WTC11 (cell line): ENCODE measurements at regions not wholly inside any gene's neighbourhood (a gene's known extent, or its start where the extent isn't known, plus 50 kb on each side); places are given as distances from the start of the nearest gene placed in this dataset.

Source experiments
- ATAC-seq: fragments of 200-7000 bp; cut with Tn5 transposase; 2 replicates; pipeline ENCODE4 v1.10.0; 2021; ENCODE audit warnings: mild to moderate bottlenecking, moderate library complexity
- CTCF ChIA-PET: fragments of 300-600 bp; sonication (Branson Sonifier 250); formaldehyde crosslinking; loops from one replicate; lab custom pipeline; 2021; ENCODE audit warnings: antibody characterized with exemption; lab: Charles Lee
- POLR2A ChIA-PET: fragments of 350-600 bp; sonication (Branson Sonifier 250); formaldehyde crosslinking; loops from one replicate; lab custom pipeline; 2021; ENCODE audit warnings: antibody characterized with exemption; lab: Charles Lee
- DNase-seq: peaks from one replicate; pipeline ENCODE4 v3.0.0; 2021; ENCODE audit warnings: low spot score
- H3K27ac Mint-ChIP-seq: 2 replicates; pipeline ENCODE4 v1.8.0; 2021; ENCODE audit warnings: mixed read lengths
- H3K27me3 Mint-ChIP-seq: 2 replicates; pipeline ENCODE4 v1.8.0; 2021; ENCODE audit warnings: low read depth, mild to moderate bottlenecking, moderate library complexity, mixed read lengths
- H3K36me3 Mint-ChIP-seq: 2 replicates; pipeline ENCODE4 v1.8.0; 2021; ENCODE audit warnings: mixed read lengths
- H3K4me1 Mint-ChIP-seq: 2 replicates; pipeline ENCODE4 v1.8.0; 2022; ENCODE audit warnings: mixed read lengths
- H3K4me3 Mint-ChIP-seq: 2 replicates; pipeline ENCODE4 v1.8.0; 2021; ENCODE audit warnings: mild to moderate bottlenecking, moderate library complexity, mixed read lengths
- H3K9me3 Mint-ChIP-seq: 2 replicates; pipeline ENCODE4 v1.8.0; 2021; ENCODE audit warnings: mixed read lengths
- CREM ChIP-seq: sonication (generic); formaldehyde crosslinking; IDR thresholded peaks from 2 replicates; pipeline ENCODE4 v1.8.1; 2022; ENCODE audit warnings: mild to moderate bottlenecking, missing genetic modification reagents, moderate library complexity
- EMX1 ChIP-seq: fragments of 250-450 bp; sonication (Bioruptor Pico); IDR thresholded peaks from 2 replicates; pipeline ENCODE4 v1.8.0; 2021; ENCODE audit warnings: mild to moderate bottlenecking
- FOXJ3 ChIP-seq: sonication (generic); formaldehyde crosslinking; IDR thresholded peaks from 2 replicates; pipeline ENCODE4 v1.9.0; 2021; ENCODE audit warnings: missing genetic modification reagents, mild to moderate bottlenecking, borderline replicate concordance
- GABPB1 ChIP-seq: sonication (generic); formaldehyde crosslinking; IDR thresholded peaks from 2 replicates; pipeline ENCODE4 v1.8.1; 2023; ENCODE audit warnings: mild to moderate bottlenecking, missing genetic modification reagents
- GRHL2 ChIP-seq: fragments of 250-450 bp; sonication (Bioruptor Pico); IDR thresholded peaks from 2 replicates; pipeline ENCODE4 v1.8.0; 2022; ENCODE audit warnings: mild to moderate bottlenecking, moderate library complexity; ENCODE audit not compliant: insufficient replicate concordance, severe bottlenecking
- HMGA2 ChIP-seq: fragments of 250-450 bp; sonication (Bioruptor Pico); IDR thresholded peaks from 2 replicates; pipeline ENCODE4 v1.4.0; 2021; ENCODE audit warnings: mild to moderate bottlenecking, moderate library complexity
- JAZF1 ChIP-seq: fragments of 250-450 bp; sonication (Bioruptor Pico); IDR thresholded peaks from 2 replicates; pipeline ENCODE4 v1.9.0; 2021; ENCODE audit warnings: moderate library complexity, mild to moderate bottlenecking, inconsistent platforms
- KAT7 ChIP-seq: sonication (generic); formaldehyde crosslinking; IDR thresholded peaks from 2 replicates; pipeline ENCODE4 v1.8.1; 2023; ENCODE audit warnings: missing genetic modification reagents, mild to moderate bottlenecking, borderline replicate concordance
- MXD4 ChIP-seq: fragments of 250-450 bp; sonication (Bioruptor Pico); IDR thresholded peaks from 2 replicates; pipeline ENCODE4 v1.8.0; 2021; ENCODE audit warnings: mild to moderate bottlenecking, moderate library complexity, borderline replicate concordance
- NFE2L1 ChIP-seq: sonication (generic); formaldehyde crosslinking; IDR thresholded peaks from 2 replicates; pipeline ENCODE4 v1.8.1; 2023; ENCODE audit warnings: missing genetic modification reagents
- NR1H2 ChIP-seq: sonication (generic); formaldehyde crosslinking; IDR thresholded peaks from 2 replicates; pipeline ENCODE4 v1.9.0; 2021; ENCODE audit warnings: mild to moderate bottlenecking, moderate library complexity, missing genetic modification reagents
- RELA ChIP-seq: sonication (generic); formaldehyde crosslinking; IDR thresholded peaks from 2 replicates; pipeline ENCODE4 v1.8.1; 2022; ENCODE audit warnings: missing genetic modification reagents, mild to moderate bottlenecking, borderline replicate concordance
- RORB ChIP-seq: fragments of 250-450 bp; sonication (Bioruptor Pico); IDR thresholded peaks from 2 replicates; pipeline ENCODE4 v1.9.0; 2021; ENCODE audit warnings: mild to moderate bottlenecking
- SP1 ChIP-seq: sonication (generic); formaldehyde crosslinking; conservative IDR thresholded peaks from 2 replicates; pipeline ENCODE4 v1.8.1; 2022; ENCODE audit warnings: missing genetic modification reagents
- TCF7 ChIP-seq: sonication (generic); formaldehyde crosslinking; IDR thresholded peaks from 2 replicates; pipeline ENCODE4 v1.8.0; 2022; ENCODE audit warnings: mild to moderate bottlenecking, low read depth, missing genetic modification reagents, moderate library complexity
- ZNF138 ChIP-seq: sonication (generic); formaldehyde crosslinking; conservative IDR thresholded peaks from 2 replicates; pipeline ENCODE4 v1.8.1; 2022; ENCODE audit warnings: mild to moderate bottlenecking, moderate library complexity, missing genetic modification reagents
- TF ChIP-seq, protein P1 (sequence below): sonication (generic); formaldehyde crosslinking; IDR thresholded peaks from 2 replicates; pipeline ENCODE4 v1.8.1; 2022; ENCODE audit warnings: missing genetic modification reagents, borderline replicate concordance
- TF ChIP-seq, protein P2 (sequence below): fragments of 200-600 bp; IDR thresholded peaks from 2 replicates; pipeline ENCODE4 v1.8.0; 2022; ENCODE audit warnings: antibody characterized with exemption
- TF ChIP-seq, protein P3 (sequence below): sonication (generic); formaldehyde crosslinking; IDR thresholded peaks from 2 replicates; pipeline ENCODE4 v1.8.1; 2023; ENCODE audit warnings: mild to moderate bottlenecking, missing genetic modification reagents
- TF ChIP-seq, protein P4 (sequence below): sonication (generic); formaldehyde crosslinking; IDR thresholded peaks from 2 replicates; pipeline ENCODE4 v1.8.1; 2023; ENCODE audit warnings: mild to moderate bottlenecking, missing genetic modification reagents, borderline replicate concordance
- TF ChIP-seq, protein P5 (sequence below): sonication (generic); formaldehyde crosslinking; IDR thresholded peaks from 2 replicates; pipeline ENCODE4 v1.8.0; 2023; ENCODE audit warnings: missing genetic modification reagents, mild to moderate bottlenecking, borderline replicate concordance
- TF ChIP-seq, protein P6 (sequence below): sonication (generic); formaldehyde crosslinking; IDR thresholded peaks from 2 replicates; pipeline ENCODE4 v1.8.1; 2023; ENCODE audit warnings: mild to moderate bottlenecking, missing genetic modification reagents, moderate library complexity

DNA sequence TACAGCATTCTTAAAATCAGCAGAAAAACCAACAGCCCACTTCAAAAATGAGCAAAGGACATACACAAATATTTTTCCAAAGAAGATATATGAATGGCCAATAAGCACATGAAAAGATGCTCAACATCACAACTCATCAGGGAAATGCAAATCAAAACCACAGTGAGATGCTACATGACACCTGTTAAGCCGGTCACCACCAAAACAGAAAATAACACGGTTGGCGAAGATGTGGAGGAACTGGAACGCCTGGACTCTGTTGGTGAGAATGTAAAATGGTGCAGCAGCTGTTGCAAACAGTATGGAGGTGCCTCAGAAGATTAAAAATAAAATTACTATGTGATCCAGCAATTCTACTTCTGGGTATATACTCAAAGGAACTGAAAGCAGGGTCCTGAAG is 184.8 kb downstream of the INHBB start:
- Mint-ChIP-seq H3K9me3 (peaks cover 23% of the 10 kb centered on the region), H3K27ac (no peak overlapping the region), H3K4me1 (peaks cover 9% of the 10 kb centered on the region), H3K4me3 (no peak overlapping the region), H3K27me3 (peaks cover 29% of the 10 kb centered on the region), H3K36me3 (no peaks in the 10 kb centered on the region)
- ChIA-PET POLR2A (no interaction called here), CTCF (interaction anchor here (1.0 kb wide), 1 partner anchor 10 kb away, joined by 3 read pairs; no protein-coding TSS in a partner anchor)
- no peak for ATAC-seq
- TF ChIP-seq MXD4 (CRISPR knock-in tag): no peak
- TF ChIP-seq EMX1 (CRISPR knock-in tag): no peak
- TF ChIP-seq HMGA2: no peak
- no peak for TF ChIP-seq GRHL2 (CRISPR knock-in tag)
- TF ChIP-seq, protein P1, sequence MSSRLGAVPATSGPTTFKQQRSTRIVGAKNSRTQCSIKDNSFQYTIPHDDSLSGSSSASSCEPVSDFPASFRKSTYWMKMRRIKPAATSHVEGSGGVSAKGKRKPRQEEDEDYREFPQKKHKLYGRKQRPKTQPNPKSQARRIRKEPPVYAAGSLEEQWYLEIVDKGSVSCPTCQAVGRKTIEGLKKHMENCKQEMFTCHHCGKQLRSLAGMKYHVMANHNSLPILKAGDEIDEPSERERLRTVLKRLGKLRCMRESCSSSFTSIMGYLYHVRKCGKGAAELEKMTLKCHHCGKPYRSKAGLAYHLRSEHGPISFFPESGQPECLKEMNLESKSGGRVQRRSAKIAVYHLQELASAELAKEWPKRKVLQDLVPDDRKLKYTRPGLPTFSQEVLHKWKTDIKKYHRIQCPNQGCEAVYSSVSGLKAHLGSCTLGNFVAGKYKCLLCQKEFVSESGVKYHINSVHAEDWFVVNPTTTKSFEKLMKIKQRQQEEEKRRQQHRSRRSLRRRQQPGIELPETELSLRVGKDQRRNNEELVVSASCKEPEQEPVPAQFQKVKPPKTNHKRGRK (CRISPR knock-in tag): no peak
- TF ChIP-seq, protein P2, sequence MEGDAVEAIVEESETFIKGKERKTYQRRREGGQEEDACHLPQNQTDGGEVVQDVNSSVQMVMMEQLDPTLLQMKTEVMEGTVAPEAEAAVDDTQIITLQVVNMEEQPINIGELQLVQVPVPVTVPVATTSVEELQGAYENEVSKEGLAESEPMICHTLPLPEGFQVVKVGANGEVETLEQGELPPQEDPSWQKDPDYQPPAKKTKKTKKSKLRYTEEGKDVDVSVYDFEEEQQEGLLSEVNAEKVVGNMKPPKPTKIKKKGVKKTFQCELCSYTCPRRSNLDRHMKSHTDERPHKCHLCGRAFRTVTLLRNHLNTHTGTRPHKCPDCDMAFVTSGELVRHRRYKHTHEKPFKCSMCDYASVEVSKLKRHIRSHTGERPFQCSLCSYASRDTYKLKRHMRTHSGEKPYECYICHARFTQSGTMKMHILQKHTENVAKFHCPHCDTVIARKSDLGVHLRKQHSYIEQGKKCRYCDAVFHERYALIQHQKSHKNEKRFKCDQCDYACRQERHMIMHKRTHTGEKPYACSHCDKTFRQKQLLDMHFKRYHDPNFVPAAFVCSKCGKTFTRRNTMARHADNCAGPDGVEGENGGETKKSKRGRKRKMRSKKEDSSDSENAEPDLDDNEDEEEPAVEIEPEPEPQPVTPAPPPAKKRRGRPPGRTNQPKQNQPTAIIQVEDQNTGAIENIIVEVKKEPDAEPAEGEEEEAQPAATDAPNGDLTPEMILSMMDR: no peak
- TF ChIP-seq, protein P3, sequence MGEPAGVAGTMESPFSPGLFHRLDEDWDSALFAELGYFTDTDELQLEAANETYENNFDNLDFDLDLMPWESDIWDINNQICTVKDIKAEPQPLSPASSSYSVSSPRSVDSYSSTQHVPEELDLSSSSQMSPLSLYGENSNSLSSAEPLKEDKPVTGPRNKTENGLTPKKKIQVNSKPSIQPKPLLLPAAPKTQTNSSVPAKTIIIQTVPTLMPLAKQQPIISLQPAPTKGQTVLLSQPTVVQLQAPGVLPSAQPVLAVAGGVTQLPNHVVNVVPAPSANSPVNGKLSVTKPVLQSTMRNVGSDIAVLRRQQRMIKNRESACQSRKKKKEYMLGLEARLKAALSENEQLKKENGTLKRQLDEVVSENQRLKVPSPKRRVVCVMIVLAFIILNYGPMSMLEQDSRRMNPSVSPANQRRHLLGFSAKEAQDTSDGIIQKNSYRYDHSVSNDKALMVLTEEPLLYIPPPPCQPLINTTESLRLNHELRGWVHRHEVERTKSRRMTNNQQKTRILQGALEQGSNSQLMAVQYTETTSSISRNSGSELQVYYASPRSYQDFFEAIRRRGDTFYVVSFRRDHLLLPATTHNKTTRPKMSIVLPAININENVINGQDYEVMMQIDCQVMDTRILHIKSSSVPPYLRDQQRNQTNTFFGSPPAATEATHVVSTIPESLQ (CRISPR knock-in tag): no peak
- no peak for TF ChIP-seq NFE2L1 (CRISPR knock-in tag)
- no peak for TF ChIP-seq ZNF138 (CRISPR knock-in tag)
- no peak for TF ChIP-seq CREM (CRISPR knock-in tag)
- TF ChIP-seq SP1 (CRISPR knock-in tag): no peak
- no peak for TF ChIP-seq GABPB1 (CRISPR knock-in tag)
- TF ChIP-seq TCF7: no peak
- no peak for TF ChIP-seq JAZF1 (CRISPR knock-in tag)
- no peak for DNase-seq

DNA sequence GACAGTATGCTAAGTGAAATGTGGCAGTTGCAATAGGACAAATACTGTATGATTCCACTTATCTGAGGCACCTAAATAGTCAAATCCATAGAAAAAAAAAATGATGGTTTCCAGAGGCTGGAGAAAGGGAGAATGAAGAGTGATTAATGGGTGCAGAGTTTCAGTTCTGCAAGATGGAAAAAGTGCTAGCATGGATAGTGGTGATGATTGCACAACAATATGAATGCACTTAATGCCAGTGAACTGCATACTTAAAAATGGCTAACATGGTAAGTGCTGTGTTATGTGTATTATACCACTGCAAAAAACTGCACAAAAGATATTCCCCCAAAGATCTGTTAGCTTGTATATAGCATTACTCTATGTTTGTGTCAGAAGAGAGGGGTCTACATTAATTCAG is 185.4 kb downstream of the INHBB start:
- H3K4me1 Mint-ChIP-seq: peaks cover 3% of the 10 kb centered on the region
- TF ChIP-seq, protein P4, sequence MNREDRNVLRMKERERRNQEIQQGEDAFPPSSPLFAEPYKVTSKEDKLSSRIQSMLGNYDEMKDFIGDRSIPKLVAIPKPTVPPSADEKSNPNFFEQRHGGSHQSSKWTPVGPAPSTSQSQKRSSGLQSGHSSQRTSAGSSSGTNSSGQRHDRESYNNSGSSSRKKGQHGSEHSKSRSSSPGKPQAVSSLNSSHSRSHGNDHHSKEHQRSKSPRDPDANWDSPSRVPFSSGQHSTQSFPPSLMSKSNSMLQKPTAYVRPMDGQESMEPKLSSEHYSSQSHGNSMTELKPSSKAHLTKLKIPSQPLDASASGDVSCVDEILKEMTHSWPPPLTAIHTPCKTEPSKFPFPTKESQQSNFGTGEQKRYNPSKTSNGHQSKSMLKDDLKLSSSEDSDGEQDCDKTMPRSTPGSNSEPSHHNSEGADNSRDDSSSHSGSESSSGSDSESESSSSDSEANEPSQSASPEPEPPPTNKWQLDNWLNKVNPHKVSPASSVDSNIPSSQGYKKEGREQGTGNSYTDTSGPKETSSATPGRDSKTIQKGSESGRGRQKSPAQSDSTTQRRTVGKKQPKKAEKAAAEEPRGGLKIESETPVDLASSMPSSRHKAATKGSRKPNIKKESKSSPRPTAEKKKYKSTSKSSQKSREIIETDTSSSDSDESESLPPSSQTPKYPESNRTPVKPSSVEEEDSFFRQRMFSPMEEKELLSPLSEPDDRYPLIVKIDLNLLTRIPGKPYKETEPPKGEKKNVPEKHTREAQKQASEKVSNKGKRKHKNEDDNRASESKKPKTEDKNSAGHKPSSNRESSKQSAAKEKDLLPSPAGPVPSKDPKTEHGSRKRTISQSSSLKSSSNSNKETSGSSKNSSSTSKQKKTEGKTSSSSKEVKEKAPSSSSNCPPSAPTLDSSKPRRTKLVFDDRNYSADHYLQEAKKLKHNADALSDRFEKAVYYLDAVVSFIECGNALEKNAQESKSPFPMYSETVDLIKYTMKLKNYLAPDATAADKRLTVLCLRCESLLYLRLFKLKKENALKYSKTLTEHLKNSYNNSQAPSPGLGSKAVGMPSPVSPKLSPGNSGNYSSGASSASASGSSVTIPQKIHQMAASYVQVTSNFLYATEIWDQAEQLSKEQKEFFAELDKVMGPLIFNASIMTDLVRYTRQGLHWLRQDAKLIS (CRISPR knock-in tag): no peak
- TF ChIP-seq GABPB1 (CRISPR knock-in tag) (no peak), FOXJ3 (CRISPR knock-in tag) (no peak), RELA (CRISPR knock-in tag) (no peak), KAT7 (CRISPR knock-in tag) (no peak), RORB (no peak), CREM (CRISPR knock-in tag) (no peak), NR1H2 (CRISPR knock-in tag) (no peak)
- TF ChIP-seq, protein P5, sequence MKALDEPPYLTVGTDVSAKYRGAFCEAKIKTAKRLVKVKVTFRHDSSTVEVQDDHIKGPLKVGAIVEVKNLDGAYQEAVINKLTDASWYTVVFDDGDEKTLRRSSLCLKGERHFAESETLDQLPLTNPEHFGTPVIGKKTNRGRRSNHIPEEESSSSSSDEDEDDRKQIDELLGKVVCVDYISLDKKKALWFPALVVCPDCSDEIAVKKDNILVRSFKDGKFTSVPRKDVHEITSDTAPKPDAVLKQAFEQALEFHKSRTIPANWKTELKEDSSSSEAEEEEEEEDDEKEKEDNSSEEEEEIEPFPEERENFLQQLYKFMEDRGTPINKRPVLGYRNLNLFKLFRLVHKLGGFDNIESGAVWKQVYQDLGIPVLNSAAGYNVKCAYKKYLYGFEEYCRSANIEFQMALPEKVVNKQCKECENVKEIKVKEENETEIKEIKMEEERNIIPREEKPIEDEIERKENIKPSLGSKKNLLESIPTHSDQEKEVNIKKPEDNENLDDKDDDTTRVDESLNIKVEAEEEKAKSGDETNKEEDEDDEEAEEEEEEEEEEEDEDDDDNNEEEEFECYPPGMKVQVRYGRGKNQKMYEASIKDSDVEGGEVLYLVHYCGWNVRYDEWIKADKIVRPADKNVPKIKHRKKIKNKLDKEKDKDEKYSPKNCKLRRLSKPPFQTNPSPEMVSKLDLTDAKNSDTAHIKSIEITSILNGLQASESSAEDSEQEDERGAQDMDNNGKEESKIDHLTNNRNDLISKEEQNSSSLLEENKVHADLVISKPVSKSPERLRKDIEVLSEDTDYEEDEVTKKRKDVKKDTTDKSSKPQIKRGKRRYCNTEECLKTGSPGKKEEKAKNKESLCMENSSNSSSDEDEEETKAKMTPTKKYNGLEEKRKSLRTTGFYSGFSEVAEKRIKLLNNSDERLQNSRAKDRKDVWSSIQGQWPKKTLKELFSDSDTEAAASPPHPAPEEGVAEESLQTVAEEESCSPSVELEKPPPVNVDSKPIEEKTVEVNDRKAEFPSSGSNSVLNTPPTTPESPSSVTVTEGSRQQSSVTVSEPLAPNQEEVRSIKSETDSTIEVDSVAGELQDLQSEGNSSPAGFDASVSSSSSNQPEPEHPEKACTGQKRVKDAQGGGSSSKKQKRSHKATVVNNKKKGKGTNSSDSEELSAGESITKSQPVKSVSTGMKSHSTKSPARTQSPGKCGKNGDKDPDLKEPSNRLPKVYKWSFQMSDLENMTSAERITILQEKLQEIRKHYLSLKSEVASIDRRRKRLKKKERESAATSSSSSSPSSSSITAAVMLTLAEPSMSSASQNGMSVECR (CRISPR knock-in tag): no peak
- TF ChIP-seq, protein P6, sequence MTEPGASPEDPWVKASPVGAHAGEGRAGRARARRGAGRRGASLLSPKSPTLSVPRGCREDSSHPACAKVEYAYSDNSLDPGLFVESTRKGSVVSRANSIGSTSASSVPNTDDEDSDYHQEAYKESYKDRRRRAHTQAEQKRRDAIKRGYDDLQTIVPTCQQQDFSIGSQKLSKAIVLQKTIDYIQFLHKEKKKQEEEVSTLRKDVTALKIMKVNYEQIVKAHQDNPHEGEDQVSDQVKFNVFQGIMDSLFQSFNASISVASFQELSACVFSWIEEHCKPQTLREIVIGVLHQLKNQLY (CRISPR knock-in tag): no peak

More for the DNA sequence above, 185.4 kb downstream of the INHBB start:
- Mint-ChIP-seq H3K27me3 (peaks cover 29% of the 10 kb centered on the region), H3K27ac (no peak overlapping the region), H3K4me3 (no peak overlapping the region), H3K36me3 (no peaks in the 10 kb centered on the region), H3K9me3 (peaks cover 23% of the 10 kb centered on the region)
- CTCF ChIA-PET: no interaction called here
- DNase-seq (no peak), ATAC-seq (no peak)
- POLR2A ChIA-PET: no interaction called here
